ENCODE measurements at regions not wholly inside any gene's neighbourhood (a gene's known extent, or its start where the extent isn't known, plus 50 kb on each side); places are given as distances from the start of the nearest gene placed in this dataset.

- TF ChIP-seq CTCF (IDR thresholded peaks at IDR 0.05; ENCODE audit: low read depth, low read length) (no peak), POLR2A (IDR thresholded peaks at IDR 0.05; ENCODE audit: extremely low read depth, insufficient read length) (no peak), MYC (IDR thresholded peaks at IDR 0.05; ENCODE audit: low read depth, low read length) (no peak)
- TF ChIP-seq, protein P1, sequence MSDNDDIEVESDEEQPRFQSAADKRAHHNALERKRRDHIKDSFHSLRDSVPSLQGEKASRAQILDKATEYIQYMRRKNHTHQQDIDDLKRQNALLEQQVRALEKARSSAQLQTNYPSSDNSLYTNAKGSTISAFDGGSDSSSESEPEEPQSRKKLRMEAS (IDR thresholded peaks at IDR 0.05; ENCODE audit: low read depth, low read length) = no peak
Measured at GRCh38 chr12:116677202-116677661, 60.6 kb downstream of the SPRING1 start.
